ENCODE measurements at regions not wholly inside any gene's neighbourhood (a gene's known extent, or its start where the extent isn't known, plus 50 kb on each side); places are given as distances from the start of the nearest gene placed in this dataset.
"Not testable (repeated sequence)": the region's sequence is repeated elsewhere in the genome, so short reads cannot be mapped to it uniquely, and the experiment has no call there.

- no peaks in the 10 kb centered on the region for H3K27me3 ChIP-seq (ENCODE audit: low read depth)
- no peak for TF ChIP-seq CTCF (IDR thresholded peaks at IDR 0.05)
- intact Hi-C loops (cut with DNase I), result no loop called here
- H3K9me3 ChIP-seq, result no peaks in the 10 kb centered on the region
- no peak for ATAC-seq
- no peaks in the 10 kb centered on the region for H3K36me3 ChIP-seq
- no peak overlapping the region for H3K4me3 ChIP-seq
- H3K4me1 ChIP-seq, result no peaks in the 10 kb centered on the region
- no peak for DNase-seq
- no peak overlapping the region for H3K27ac ChIP-seq
These were observed 388.7 kb upstream of the FMR1 start for GRCh38 chrX:147522981-147523380.

GRCh38 chrX:147533426-147533825, 378.3 kb upstream of the FMR1 start:
- no peak overlapping the region for H3K4me3 ChIP-seq
- no peak overlapping the region for H3K27ac ChIP-seq
- no peak for TF ChIP-seq CTCF (IDR thresholded peaks at IDR 0.05)
- H3K4me1 ChIP-seq, result no peaks in the 10 kb centered on the region
- H3K36me3 ChIP-seq, result no peaks in the 10 kb centered on the region
- no peaks in the 10 kb centered on the region for H3K9me3 ChIP-seq
- no peak for ATAC-seq
- DNase-seq, result no peak
- intact Hi-C loops (cut with DNase I), result no loop called here
- no peaks in the 10 kb centered on the region for H3K27me3 ChIP-seq (ENCODE audit: low read depth)

- H3K27me3 ChIP-seq (ENCODE audit: low read depth), result no peaks in the 10 kb centered on the region
- no peaks in the 10 kb centered on the region for H3K9me3 ChIP-seq
- H3K36me3 ChIP-seq, result no peaks in the 10 kb centered on the region
- intact Hi-C loops (cut with DNase I), result no loop called here
- no peak overlapping the region for H3K4me3 ChIP-seq
- no peak overlapping the region for H3K27ac ChIP-seq
- DNase-seq, result no peak
- H3K4me1 ChIP-seq, result no peaks in the 10 kb centered on the region
- no peak for ATAC-seq
- no peak for TF ChIP-seq CTCF (IDR thresholded peaks at IDR 0.05)
These were observed 374.5 kb upstream of the FMR1 start for GRCh38 chrX:147537172-147537571.

- H3K36me3 ChIP-seq; H3K4me3 ChIP-seq; intact Hi-C loops (cut with DNase I); H3K27ac ChIP-seq; H3K9me3 ChIP-seq; H3K27me3 ChIP-seq (ENCODE audit: low read depth); ATAC-seq; DNase-seq; H3K4me1 ChIP-seq: not testable (repeated sequence)
These were observed 363.7 kb upstream of the FMR1 start for GRCh38 chrX:147548023-147548422.

GRCh38 chrX:147550217-147550616, 361.5 kb upstream of the FMR1 start:
- Histone ChIP-seq H3K4me1 (no peaks in the 10 kb centered on the region), H3K36me3 (no peaks in the 10 kb centered on the region), H3K9me3 (no peaks in the 10 kb centered on the region), H3K27me3 (ENCODE audit: low read depth) (no peaks in the 10 kb centered on the region), H3K4me3 (no peak overlapping the region), H3K27ac (no peak overlapping the region)
- ATAC-seq (no peak), DNase-seq (no peak)
- intact Hi-C loops (cut with DNase I), result no loop called here
- no peak for TF ChIP-seq CTCF (IDR thresholded peaks at IDR 0.05)

GRCh38 chrX:147559191-147559590, 352.5 kb upstream of the FMR1 start:
- no peaks in the 10 kb centered on the region for H3K36me3 ChIP-seq
- H3K27me3 ChIP-seq (ENCODE audit: low read depth), result no peaks in the 10 kb centered on the region
- H3K4me3 ChIP-seq, result no peak overlapping the region
- no peak for DNase-seq
- TF ChIP-seq CTCF (IDR thresholded peaks at IDR 0.05), result no peak
- intact Hi-C loops (cut with DNase I), result no loop called here
- no peak overlapping the region for H3K27ac ChIP-seq
- ATAC-seq, result no peak
- H3K4me1 ChIP-seq, result no peaks in the 10 kb centered on the region
- no peaks in the 10 kb centered on the region for H3K9me3 ChIP-seq
